ENCODE measurements at regions not wholly inside any gene's neighbourhood (a gene's known extent, or its start where the extent isn't known, plus 50 kb on each side); places are given as distances from the start of the nearest gene placed in this dataset.
A peak's percentile ranks its signal among the peaks of the same experiment; 100 is the strongest.

- H3K4me1 Mint-ChIP-seq = peaks cover 47% of the 10 kb centered on the region
- H3K27me3 Mint-ChIP-seq = no peaks in the 10 kb centered on the region
- peak overlapping the region; percentile 27 for H3K27ac Mint-ChIP-seq
- H3K9me3 Mint-ChIP-seq = no peaks in the 10 kb centered on the region
- no peak for ATAC-seq
- H3K4me3 Mint-ChIP-seq = no peak overlapping the region
- no peaks in the 10 kb centered on the region for H3K36me3 Mint-ChIP-seq
Observed at GRCh38 chr15:70461992-70462391, 301.4 kb downstream of the UACA start.

GRCh38 chr15:70461017-70461416 is 302.3 kb downstream of the UACA start:
- no peak for ATAC-seq
- Mint-ChIP-seq H3K4me3 (no peak overlapping the region), H3K27me3 (no peaks in the 10 kb centered on the region), H3K9me3 (no peaks in the 10 kb centered on the region), H3K27ac (peak overlapping the region; percentile 27), H3K4me1 (peaks cover 42% of the 10 kb centered on the region), H3K36me3 (no peaks in the 10 kb centered on the region)

GRCh38 chr15:70459312-70459711 is 304.0 kb downstream of the UACA start:
- Mint-ChIP-seq H3K27me3 (no peaks in the 10 kb centered on the region), H3K27ac (peak overlapping the region; percentile 27)
- no peak for ATAC-seq

GRCh38 chr15:70453766-70454165 is 309.6 kb downstream of the UACA start:
- H3K27ac Mint-ChIP-seq = peak overlapping the region; percentile 55
- no peak overlapping the region for H3K4me3 Mint-ChIP-seq
- no peaks in the 10 kb centered on the region for H3K9me3 Mint-ChIP-seq
- no peak for ATAC-seq
- H3K4me1 Mint-ChIP-seq = peaks cover 26% of the 10 kb centered on the region
- H3K27me3 Mint-ChIP-seq = peaks cover 25% of the 10 kb centered on the region
- no peaks in the 10 kb centered on the region for H3K36me3 Mint-ChIP-seq

More at GRCh38 chr15:70459312-70459711, 304.0 kb downstream of the UACA start:
- no peaks in the 10 kb centered on the region for H3K36me3 Mint-ChIP-seq
- no peaks in the 10 kb centered on the region for H3K9me3 Mint-ChIP-seq
- no peak overlapping the region for H3K4me3 Mint-ChIP-seq
- H3K4me1 Mint-ChIP-seq = peaks cover 42% of the 10 kb centered on the region

GRCh38 chr15:70453238-70453637 is 310.1 kb downstream of the UACA start:
- peaks cover 30% of the 10 kb centered on the region for H3K27me3 Mint-ChIP-seq
- peak overlapping the region; percentile 55 for H3K27ac Mint-ChIP-seq
- H3K4me3 Mint-ChIP-seq = no peak overlapping the region
- no peak for ATAC-seq
- H3K36me3 Mint-ChIP-seq = no peaks in the 10 kb centered on the region
- H3K4me1 Mint-ChIP-seq = peaks cover 32% of the 10 kb centered on the region
- no peaks in the 10 kb centered on the region for H3K9me3 Mint-ChIP-seq

GRCh38 chr15:70451821-70452653 is 311.3 kb downstream of the UACA start:
- peaks cover 37% of the 10 kb centered on the region for H3K27me3 Mint-ChIP-seq
- no peaks in the 10 kb centered on the region for H3K9me3 Mint-ChIP-seq
- H3K27ac Mint-ChIP-seq = no peak overlapping the region
- peaks cover 43% of the 10 kb centered on the region for H3K4me1 Mint-ChIP-seq
- H3K36me3 Mint-ChIP-seq = no peaks in the 10 kb centered on the region
- no peak for ATAC-seq
- no peak overlapping the region for H3K4me3 Mint-ChIP-seq

GRCh38 chr15:70450142-70450443 is 313.3 kb downstream of the UACA start:
- H3K4me1 Mint-ChIP-seq = peaks cover 49% of the 10 kb centered on the region
- H3K4me3 Mint-ChIP-seq = no peak overlapping the region

GRCh38 chr15:70449311-70450141 is 313.8 kb downstream of the UACA start:
- Mint-ChIP-seq H3K4me3 (no peak overlapping the region), H3K27ac (no peak overlapping the region), H3K9me3 (no peaks in the 10 kb centered on the region), H3K4me1 (peaks cover 49% of the 10 kb centered on the region), H3K27me3 (peaks cover 37% of the 10 kb centered on the region), H3K36me3 (no peaks in the 10 kb centered on the region)
- no peak for ATAC-seq

More at GRCh38 chr15:70450142-70450443, 313.3 kb downstream of the UACA start:
- Mint-ChIP-seq H3K9me3 (no peaks in the 10 kb centered on the region), H3K27me3 (peaks cover 37% of the 10 kb centered on the region), H3K27ac (no peak overlapping the region), H3K36me3 (no peaks in the 10 kb centered on the region)
- no peak for ATAC-seq

- peak; percentile 58 for ATAC-seq
- H3K4me1 Mint-ChIP-seq = peaks cover 49% of the 10 kb centered on the region
- peak overlapping the region; percentile 36 for H3K4me3 Mint-ChIP-seq
- H3K27ac Mint-ChIP-seq = peak overlapping the region; percentile 50
- no peaks in the 10 kb centered on the region for H3K9me3 Mint-ChIP-seq
- H3K36me3 Mint-ChIP-seq = no peaks in the 10 kb centered on the region
- H3K27me3 Mint-ChIP-seq = peaks cover 37% of the 10 kb centered on the region
Observed at GRCh38 chr15:70447928-70448698, 315.2 kb downstream of the UACA start.

GRCh38 chr15:70447521-70447920 is 315.8 kb downstream of the UACA start:
- no peak for ATAC-seq
- Mint-ChIP-seq H3K36me3 (no peaks in the 10 kb centered on the region), H3K27ac (peak overlapping the region; percentile 50), H3K27me3 (peaks cover 41% of the 10 kb centered on the region), H3K4me1 (peaks cover 49% of the 10 kb centered on the region), H3K9me3 (no peaks in the 10 kb centered on the region), H3K4me3 (peak overlapping the region; percentile 6)

GRCh38 chr15:70447081-70447480 is 316.3 kb downstream of the UACA start:
- H3K27me3 Mint-ChIP-seq = peaks cover 46% of the 10 kb centered on the region
- no peak overlapping the region for H3K4me3 Mint-ChIP-seq
- no peaks in the 10 kb centered on the region for H3K36me3 Mint-ChIP-seq
- H3K9me3 Mint-ChIP-seq = no peaks in the 10 kb centered on the region
- no peak for ATAC-seq
- no peak overlapping the region for H3K27ac Mint-ChIP-seq
- H3K4me1 Mint-ChIP-seq = peaks cover 47% of the 10 kb centered on the region

- no peak for ATAC-seq
- Mint-ChIP-seq H3K4me3 (no peak overlapping the region), H3K4me1 (peaks cover 28% of the 10 kb centered on the region), H3K9me3 (no peaks in the 10 kb centered on the region), H3K27me3 (peaks cover 35% of the 10 kb centered on the region), H3K27ac (no peak overlapping the region), H3K36me3 (no peaks in the 10 kb centered on the region)
Observed at GRCh38 chr15:70443486-70444273, 319.7 kb downstream of the UACA start.

- peaks cover 19% of the 10 kb centered on the region for H3K4me1 Mint-ChIP-seq
- H3K36me3 Mint-ChIP-seq = no peaks in the 10 kb centered on the region
- no peak overlapping the region for H3K27ac Mint-ChIP-seq
- H3K9me3 Mint-ChIP-seq = no peaks in the 10 kb centered on the region
- peaks cover 26% of the 10 kb centered on the region for H3K27me3 Mint-ChIP-seq
- no peak overlapping the region for H3K4me3 Mint-ChIP-seq
- peak; percentile 31 for ATAC-seq
Observed at GRCh38 chr15:70442616-70443321, 320.6 kb downstream of the UACA start.

GRCh38 chr15:70442211-70442610 is 321.1 kb downstream of the UACA start:
- Mint-ChIP-seq H3K36me3 (no peaks in the 10 kb centered on the region), H3K27ac (no peak overlapping the region), H3K4me1 (peaks cover 14% of the 10 kb centered on the region), H3K27me3 (peaks cover 23% of the 10 kb centered on the region), H3K4me3 (no peak overlapping the region), H3K9me3 (no peaks in the 10 kb centered on the region)
- ATAC-seq = no peak
